GM21390 (cell line): ENCODE measurements at regions not wholly inside any gene's neighbourhood (a gene's known extent, or its start where the extent isn't known, plus 50 kb on each side); places are given as distances from the start of the nearest gene placed in this dataset.

Experiments used
- ATAC-seq: cut with Tn5 transposase; IDR thresholded peaks from one replicate; pipeline ENCODE4 v1.9.1; 2021; ENCODE audit not compliant: unreplicated experiment

DNA sequence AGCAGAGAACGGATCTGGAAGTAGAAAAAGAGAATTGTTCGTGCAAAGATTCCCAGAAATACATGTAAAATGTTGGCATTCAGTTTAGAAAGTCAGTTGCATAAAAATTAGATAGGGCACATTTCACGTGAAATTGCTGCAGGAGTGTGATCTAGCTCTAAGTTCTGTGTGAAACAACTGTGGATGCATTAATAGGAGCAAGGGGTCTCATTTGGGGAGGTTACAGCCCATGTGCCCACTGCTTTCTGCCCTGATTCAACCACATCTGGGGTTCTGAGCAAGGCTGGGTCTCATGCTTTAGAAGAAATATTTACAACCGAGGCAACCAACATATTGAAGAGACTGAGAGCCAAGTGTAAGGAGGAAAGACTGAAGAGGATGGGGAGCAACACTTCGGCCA, 639.0 kb downstream of the BCOR start:
- ATAC-seq, result no peak

DNA sequence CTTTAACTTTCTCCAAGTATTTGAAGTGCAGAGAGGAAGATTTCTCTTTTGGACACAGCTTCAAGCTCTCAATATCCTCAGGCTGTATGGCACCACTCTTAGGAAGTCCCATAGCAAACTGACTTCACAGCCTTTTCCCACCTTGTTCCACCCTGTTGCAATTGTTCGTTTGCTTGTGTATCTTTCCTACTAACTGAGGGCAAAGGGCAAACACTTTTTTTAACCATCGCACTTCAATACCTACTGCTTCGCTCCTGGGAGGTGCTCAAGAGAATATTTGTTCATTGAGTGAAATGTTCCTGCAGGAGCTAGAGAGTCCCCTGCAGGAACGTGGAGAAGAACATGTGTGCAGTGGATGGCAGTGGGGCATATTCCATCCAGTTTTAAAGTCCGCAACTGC, 638.6 kb downstream of the BCOR start:
- ATAC-seq, result no peak

DNA sequence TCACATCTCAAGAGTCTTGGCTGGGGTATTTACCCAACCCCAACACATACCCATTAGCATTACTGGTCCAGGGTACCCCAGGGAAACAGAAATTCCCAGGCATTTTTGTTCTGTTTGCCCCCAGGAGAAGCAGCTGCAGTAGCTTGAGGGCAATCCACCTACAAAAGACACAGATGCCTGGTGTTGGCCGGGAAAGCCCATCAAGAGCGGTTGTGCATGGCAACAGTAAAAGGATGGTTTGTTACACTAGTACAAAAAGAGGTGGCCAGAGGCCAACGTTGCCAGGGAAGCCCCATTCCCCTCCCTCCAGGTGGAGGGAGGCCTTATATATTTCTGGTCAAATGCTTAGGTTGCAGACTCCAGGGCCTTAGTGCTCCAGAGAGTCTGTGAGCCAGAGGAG, 637.8 kb downstream of the BCOR start:
- no peak for ATAC-seq

DNA sequence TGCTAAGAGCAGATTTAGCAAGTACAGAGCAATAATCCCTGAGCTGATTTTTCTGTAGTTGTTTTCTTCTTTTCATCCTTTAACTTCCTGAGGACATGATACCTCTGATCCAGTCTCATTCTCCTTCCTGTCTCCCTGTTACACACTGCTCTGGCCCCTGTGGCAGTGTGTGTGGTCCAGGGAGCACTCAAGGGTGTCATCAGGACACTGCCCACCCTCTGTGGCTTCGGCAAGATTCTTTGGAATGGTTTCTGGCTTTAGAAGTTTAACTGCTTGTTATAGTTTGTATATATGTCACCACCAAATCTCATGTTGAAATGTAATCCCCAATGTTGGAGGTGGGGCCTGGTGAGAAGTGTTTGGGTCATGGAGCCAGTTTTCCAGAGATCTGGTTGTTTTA, 637.3 kb downstream of the BCOR start:
- ATAC-seq, result no peak

DNA sequence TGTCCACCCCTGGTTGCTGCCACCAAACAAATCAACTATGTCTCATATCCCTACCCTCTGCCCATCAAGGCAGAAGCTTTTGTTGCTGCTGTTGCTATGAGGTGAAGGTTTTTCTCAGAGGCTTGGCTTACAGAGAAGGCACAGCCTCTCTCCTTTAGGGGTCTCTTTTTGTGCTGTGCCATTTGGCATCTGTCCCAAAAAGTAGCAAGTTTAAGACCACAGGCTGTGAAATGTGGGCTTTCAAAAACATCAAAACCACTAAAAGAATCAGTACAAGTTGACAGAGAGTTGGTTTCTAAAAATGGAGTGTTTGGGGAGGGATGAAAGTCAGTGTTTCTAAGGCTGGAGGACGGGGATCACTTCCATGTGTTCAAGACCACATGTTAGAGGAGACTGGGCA, 634.9 kb downstream of the BCOR start:
- no peak for ATAC-seq

DNA sequence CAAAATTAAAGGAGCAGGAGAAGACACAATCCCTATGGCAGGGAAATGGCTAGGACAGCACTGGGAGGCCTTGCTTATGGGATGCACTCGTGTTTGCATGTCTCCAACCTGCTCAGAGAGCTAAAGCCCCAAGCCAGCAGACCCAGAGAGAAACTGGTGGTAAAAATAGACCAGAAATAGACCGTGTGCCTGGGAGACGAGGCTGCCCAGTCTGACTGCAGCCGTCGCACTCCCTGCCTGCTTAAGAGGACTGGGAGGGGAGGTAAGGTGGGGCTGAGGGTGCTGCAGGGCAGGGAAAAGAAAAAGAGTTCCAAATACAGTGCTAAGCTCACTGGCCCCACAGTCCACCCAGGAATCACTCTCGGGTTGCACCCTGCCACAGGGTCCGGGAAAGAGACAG, 633.5 kb downstream of the BCOR start:
- ATAC-seq, result no peak

DNA sequence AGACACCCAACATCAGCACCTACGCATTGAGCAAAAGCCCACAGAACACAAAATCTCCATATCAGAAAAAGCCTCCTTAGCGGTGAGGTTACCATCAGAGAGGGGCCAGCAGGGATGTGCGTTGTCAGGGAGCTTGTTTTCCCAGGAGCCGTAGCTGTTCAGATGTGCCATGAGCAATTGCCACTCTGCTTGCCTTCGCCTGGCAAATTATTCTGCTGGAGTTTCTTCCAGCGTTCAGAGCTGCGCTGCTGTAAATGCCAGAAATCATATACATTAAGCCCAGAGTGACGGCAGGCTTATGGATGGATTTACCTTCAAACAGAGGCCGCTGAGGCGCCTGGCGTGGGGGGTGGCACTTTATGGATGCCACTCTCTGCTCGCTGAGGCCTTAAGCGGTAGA, 632.3 kb downstream of the BCOR start:
- ATAC-seq, result no peak

DNA sequence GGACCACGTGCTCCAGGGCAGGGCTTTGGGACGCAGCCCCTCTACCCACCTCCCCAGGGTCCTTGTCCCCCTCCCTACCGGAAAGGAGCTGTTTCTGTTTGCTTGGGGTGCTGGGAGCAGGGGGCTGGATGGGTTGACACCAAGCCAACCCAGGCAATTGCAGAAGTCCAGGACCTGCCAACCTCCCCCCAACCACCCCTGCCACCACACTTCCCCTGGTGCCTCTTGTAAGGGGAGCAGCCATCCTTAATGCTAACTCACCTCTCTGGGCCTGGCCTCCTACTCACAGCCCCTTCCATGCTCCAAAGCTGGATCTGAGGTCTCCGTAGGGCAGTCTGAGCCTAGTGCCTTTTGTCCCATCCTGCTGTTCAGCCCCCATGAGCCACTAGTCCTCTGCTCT, 631.9 kb downstream of the BCOR start:
- no peak for ATAC-seq

DNA sequence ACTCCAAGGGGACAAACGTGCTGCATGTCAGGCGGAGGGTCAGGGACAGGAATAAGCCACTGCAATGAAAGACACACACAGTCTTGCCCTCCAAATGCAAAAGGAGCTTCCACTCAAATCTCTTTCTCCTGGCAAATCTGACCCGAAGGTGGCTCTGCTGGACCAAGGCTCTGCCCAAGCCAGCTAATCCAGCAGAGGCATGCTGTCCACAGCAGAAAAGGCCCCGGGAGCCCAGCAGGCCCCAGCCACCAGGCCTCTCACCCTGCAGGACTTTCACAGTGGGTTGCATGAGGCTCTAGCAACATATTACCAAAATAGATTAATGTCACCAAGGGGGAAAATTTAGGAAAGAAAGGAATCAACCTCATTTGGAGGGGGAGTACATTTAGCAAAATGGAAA, 628.6 kb downstream of the BCOR start:
- no peak for ATAC-seq

DNA sequence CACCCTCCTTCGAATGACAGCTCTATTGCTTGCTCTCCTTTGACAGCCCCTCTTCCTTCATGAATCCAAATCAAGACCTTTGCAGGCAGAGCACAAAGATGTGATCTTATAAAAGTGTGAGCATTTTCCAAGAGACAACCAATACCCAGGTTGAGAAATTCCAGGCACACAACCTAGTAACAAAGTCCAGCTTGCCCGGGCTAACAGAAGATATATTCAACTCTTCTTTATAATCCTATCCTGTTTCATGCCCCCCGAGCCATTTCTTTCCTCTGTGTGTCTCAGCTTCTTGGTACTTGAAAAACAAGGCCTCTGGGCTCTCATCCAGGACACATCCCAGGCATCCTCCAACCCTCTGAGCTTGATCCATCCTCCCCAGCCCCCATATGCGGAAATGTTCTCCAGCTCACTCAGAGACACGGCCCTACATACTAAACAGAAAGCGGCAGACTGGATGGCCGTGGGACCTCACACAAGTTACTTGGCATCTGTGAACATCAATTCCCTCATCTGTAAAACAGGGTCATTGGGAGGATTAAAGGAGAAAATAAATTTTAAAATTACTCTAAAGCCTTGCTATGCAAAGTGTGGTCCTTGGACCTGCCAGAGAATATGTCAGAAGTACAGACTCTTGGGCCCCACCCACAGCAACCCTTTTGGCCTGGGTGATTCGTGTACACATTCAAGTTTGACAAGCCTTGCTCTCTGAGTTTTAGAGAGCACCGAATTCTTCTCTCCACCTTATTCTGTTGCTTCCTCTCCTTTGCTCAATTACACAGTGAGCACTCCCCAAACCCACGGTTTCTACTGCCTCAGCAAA, 627.0 kb downstream of the BCOR start:
- ATAC-seq, result no peak

DNA sequence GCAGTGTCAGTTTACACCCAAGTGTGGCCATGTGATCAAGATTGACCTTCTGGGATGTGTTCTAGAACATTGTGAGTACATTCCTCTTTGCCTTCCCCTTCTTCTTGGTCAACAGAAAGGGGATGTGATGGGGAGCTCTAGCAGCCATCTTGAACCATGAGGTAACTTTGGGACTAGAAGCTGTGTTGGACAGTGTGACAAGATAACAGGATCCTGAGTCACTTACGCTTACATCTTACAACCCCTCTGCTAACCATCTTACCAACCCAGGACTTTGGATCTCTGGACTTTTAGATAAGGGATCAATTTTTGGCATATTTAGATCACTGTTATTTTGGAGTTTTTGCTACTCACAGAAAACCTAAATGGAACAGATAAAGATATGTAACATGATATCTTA, 625.6 kb downstream of the BCOR start:
- ATAC-seq, result no peak

DNA sequence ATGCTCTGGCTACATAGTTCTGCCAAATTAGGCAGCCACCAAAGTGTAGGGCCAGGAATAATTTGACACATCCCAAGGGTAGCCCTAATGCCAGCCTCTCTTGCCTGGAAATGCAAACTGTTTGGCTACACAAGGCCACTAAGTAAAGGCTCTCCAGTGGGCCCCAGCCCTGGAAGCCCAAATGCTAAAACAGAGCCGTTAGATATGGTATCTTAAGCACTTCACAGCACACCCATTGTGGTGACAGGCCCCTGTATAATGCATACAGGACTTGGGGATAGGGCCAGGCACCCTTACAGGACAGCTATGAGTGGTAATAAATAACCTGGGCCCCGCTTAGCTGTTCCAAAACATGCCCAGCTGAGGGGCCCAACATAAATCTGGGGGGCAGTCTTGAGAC, 623.9 kb downstream of the BCOR start:
- ATAC-seq, result no peak

DNA sequence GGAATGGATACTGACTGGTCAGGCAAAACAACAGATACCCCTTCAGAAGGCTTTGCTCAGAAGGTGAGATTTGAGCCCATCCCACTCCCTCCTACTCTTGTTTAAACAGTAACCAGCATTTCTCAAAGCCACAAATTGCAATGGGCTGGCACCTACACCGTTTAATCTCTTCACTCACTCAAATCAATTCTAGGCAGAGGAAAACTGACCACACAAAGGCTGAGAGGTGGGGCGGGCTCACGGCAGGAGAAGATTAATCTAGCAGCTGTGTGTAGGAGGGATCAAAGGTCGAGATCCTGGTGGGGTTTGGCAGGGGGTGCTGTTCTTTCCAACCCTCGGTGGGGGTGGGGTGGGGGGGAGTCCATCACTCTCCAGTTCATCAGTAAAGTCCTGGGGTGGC, 622.4 kb downstream of the BCOR start:
- no peak for ATAC-seq

DNA sequence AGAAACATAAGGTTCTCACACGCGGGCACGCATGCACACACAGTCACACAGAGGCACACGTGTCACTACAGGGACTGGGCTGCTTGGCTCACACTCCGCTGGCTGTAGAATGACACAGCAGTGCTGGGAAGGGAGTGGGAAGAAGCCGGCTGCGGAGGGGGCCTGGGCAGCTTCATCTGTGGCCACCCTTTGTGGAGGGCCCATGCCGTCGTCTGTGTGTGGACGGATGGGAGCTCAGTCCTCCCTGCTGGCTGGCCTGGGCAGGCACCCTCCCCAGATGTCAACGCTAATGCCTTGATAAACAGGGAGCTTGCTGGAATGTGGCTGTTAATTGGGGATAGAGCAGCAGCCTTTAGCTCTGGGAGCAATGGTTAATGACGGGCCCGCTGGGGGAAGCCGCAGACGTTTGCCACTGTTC, 621.1 kb downstream of the BCOR start:
- ATAC-seq, result no peak

DNA sequence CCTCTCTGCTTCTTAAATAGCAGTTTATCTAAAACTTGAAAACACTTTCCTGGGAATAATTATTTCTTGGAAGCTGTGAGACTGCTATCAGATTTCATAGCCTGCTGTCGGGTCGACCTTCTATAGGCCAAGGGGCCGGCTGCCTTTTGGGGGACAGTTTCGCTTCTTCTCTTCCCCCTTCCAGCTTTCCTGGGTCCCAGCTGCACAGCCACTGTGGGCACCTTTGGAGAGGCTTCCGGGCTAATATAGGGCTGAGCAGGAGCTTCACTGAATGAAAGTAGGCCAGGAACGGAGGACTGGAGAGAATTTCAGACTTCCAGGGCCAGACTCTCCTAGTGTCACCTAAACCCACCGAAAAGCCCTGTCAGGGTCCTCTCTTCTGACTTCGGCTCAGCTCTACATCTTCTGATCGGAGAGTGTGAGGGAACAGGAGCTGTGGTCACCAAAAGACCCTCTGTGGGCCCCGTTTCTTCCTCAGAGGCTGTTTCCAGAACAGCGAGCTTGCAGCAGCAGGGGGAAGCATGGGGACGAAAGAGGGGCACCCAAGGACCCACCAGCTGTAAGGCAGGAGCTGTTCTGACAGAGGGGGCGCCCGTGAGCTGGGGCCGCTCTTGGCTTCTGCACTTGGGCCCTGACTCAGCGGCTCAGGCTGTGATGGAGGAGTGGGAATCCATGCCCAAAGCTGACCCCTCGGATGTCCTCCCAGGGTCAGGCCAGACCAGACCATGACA, 620.6 kb downstream of the BCOR start:
- no peak for ATAC-seq

DNA sequence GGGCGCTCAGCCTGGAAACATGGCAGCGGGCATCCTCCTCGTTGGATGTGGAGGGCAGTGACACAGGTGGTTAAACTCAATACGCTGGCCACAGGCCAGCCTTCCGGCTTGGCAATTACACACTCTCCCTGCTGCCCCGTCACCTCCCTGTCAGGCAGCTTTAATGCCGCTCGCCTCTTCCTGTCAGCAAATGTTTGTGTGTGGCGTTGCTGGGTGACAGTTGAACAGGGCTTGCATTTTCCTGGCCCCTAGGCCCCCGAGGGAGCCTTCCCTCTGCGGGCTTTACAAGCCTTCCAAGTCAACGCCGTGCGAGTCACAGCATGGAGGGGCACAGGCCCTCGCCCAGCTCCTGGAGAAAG, 620.0 kb downstream of the BCOR start:
- ATAC-seq, result no peak

DNA sequence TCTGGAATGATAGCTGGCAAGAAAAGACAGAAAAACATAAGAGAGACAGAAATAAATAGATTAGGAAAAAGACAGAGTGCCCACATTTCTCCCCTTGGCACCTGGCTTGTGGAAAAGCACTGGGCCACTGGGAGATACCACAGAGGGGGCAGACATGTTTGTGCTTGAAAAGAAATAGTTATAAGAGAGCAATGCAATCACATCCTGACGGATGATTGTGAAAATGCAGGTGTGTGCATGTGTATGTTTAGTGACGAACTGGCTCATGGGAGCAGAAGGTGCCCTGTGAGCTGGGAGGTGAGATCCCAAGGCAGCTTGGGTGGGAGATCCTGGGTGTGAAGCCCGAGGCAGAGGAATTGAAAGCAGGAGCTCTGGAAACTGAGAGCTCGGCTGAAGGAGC, 617.9 kb downstream of the BCOR start:
- no peak for ATAC-seq

DNA sequence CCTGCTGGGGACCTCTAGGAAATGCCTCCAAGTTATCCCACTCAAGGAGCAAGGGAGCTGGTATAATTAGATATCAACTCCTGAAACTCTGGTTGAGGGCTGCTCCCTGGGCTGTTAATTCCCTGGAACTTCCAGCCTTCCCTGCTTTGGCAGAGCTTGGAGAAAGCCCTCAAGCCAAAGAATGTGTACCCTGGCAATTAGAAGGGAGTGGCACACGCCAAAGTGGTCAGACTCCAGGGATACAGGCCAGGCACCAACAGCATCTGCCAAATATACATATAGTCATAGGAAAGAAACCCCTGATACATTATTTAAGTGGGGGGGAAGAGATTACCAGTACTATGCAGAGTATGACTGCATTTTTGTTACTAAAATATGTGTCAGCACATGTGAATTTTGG, 616.8 kb downstream of the BCOR start:
- ATAC-seq, result no peak

DNA sequence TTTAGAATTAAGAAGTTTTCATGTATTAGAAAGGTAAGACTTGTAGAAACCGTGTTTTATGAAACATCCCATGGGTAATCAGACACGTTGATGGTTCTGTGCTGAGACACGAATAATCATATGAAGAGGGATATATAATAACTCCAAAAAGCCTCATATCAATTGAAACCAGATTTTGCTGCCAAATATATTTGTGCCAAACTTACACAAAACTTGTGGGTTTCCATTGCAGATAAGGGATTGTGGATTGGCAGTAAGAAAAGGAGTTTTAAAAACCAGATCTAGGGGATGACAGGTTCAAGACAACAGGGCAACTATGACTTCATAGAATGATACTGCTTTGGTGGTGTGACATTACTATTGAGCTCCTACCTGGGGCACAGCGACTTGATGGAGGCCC, 616.1 kb downstream of the BCOR start:
- no peak for ATAC-seq

DNA sequence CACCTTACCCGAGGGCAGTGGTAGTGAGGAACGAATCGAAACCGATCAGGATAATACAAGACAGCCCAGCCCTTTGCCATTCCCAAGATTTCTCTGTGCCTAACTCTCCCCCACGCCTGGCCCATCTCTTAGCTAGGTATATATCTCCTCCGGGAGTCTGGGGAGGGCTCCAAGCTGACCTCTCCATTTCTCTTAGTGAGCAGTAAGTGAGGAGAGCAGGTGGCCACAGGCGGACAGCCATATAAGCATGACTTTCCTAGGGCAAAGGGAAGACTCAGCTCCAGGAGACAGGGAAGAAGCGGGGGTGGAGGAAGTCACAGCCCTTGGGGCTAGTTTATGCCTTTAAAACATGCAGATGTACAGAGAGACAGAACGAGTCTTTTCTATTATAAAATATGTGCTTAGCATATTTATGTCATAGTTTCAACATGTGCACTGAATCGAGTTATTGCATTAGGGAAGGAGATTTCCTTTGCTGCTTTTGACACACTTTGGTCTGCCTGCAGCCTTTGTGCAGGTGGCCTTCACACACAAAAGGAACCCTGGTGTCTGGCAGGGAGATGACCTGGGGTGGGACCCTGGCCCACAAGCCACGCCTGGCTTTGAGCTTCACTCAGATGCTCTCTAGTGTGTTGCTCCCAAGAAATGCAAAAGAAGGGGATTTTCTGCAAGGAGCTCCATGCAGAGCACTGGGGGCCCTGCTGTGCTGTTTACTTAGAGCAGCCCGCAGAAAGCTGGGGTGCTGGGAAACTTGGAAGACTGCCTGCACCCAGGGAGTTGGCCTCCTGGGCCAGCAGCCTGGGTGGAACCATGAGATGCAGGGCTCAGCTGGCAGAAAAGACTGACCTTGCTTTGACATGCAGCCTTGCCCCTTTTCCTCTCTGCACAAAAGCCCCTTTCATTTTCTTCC, 613.3 kb downstream of the BCOR start:
- ATAC-seq, result no peak

DNA sequence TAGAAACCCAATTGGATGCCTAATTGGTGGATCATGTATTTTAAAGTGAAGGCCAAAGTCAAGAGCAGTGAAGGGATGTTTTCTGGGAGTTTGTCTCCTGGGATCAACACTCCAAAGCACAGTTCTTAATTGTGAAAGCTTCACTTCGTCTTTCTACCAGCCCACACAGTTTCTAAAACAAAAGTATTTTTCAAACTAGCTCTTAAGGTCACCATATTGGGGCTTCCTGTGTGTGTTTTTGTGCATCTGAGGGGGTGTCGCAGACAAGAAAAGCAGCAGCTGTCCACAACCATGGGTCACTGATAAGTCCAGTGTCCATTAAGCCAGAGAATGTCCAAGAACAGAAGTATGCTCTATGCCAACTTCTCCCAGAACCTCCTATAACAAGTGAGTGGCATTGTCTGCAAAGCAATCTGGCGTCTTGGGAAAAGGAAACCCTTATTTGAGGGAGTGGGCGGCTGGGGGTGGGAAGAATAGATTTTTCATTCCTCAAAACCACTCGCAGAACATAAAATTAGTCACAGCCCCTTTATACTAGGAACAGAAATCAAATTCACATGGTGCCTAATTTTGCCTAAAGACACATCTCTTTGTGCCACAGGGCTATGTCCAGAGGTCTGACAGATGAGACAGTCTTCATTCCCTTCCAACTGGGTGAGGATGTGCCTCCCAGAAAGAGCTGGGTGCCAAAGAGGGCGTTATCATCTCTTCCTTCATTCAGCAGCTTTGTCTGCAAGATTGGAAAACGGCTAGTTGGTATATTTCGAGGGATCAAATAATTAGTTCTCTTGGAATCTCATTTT, 610.4 kb downstream of the BCOR start:
- no peak for ATAC-seq
